Karpas-422 (cell line): ENCODE measurements at regions not wholly inside any gene's neighbourhood (a gene's known extent, or its start where the extent isn't known, plus 50 kb on each side); places are given as distances from the start of the nearest gene placed in this dataset.

Source experiments
- DNase-seq: peaks from one replicate; pipeline ENCODE4 v3.0.0-alpha.2; 2015
- H2AFZ ChIP-seq: fragments of 200-600 bp; sonication (generic); 2 replicates; pipeline ENCODE4 v1.6.1; 2014; ENCODE audit warnings: antibody characterized with exemption, low read length, mixed read lengths
- H3K27ac ChIP-seq: fragments of 200-600 bp; sonication (generic); 2 replicates; pipeline ENCODE4 v1.5.1; 2014; ENCODE audit warnings: mild to moderate bottlenecking, low read length, moderate library complexity
- H3K27me3 ChIP-seq: fragments of 200-600 bp; sonication (generic); 2 replicates; pipeline ENCODE4 v1.6.1; 2014; ENCODE audit warnings: low read length, mixed read lengths
- H3K36me3 ChIP-seq: fragments of 200-600 bp; sonication (generic); 2 replicates; pipeline ENCODE4 v1.6.1; 2014; ENCODE audit warnings: low read length, mixed read lengths; ENCODE audit not compliant: insufficient read depth
- H3K4me1 ChIP-seq: fragments of 200-600 bp; sonication (generic); 2 replicates; pipeline ENCODE4 v1.6.1; 2014; ENCODE audit warnings: mild to moderate bottlenecking, low read length, mixed read lengths
- H3K4me2 ChIP-seq: fragments of 200-600 bp; sonication (generic); 2 replicates; pipeline ENCODE4 v1.6.1; 2014; ENCODE audit warnings: low read length, low read depth, mild to moderate bottlenecking; ENCODE audit not compliant: poor library complexity, severe bottlenecking
- H3K4me3 ChIP-seq: fragments of 200-600 bp; sonication (generic); 2 replicates; pipeline ENCODE4 v1.5.1; 2014; ENCODE audit warnings: mild to moderate bottlenecking, antibody characterized with exemption, low read length, mixed read lengths
- H3K79me2 ChIP-seq: fragments of 200-600 bp; sonication (generic); 2 replicates; pipeline ENCODE4 v1.6.1; 2014; ENCODE audit warnings: mild to moderate bottlenecking, low read length, mixed read lengths
- H3K9ac ChIP-seq: fragments of 200-600 bp; sonication (generic); 2 replicates; pipeline ENCODE4 v1.6.0; 2014; ENCODE audit warnings: low read length
- H3K9me2 ChIP-seq: fragments of 200-600 bp; sonication (generic), shearing (Covaris generic); replicated peaks from 2 replicates; pipeline ENCODE4 v1.6.0; 2014; ENCODE audit warnings: mild to moderate bottlenecking, low read length, moderate library complexity; ENCODE audit not compliant: insufficient read depth
- H3K9me3 ChIP-seq: fragments of 300-700, 200-600 bp; sonication (generic); 2 replicates; pipeline ENCODE4 v1.6.1; 2014; ENCODE audit warnings: low read length, mixed read lengths
- H4K20me1 ChIP-seq: fragments of 200-600 bp; sonication (generic); 2 replicates; pipeline ENCODE4 v1.6.1; 2014; ENCODE audit warnings: mild to moderate bottlenecking, antibody characterized with exemption, low read length, low read depth; ENCODE audit not compliant: insufficient read depth

- H3K27me3 ChIP-seq, result no peaks in the 10 kb centered on the region
These were observed 597.2 kb upstream of the ZEB2 start for GRCh38 chr2:145116834-145117725.

GRCh38 chr2:145116056-145116455 lies 596.1 kb upstream of the ZEB2 start:
- Histone ChIP-seq H3K79me2 (no peaks in the 10 kb centered on the region), H3K9me2 (0 out of 2 replicates have a peak, but pooled peaks cover 3% of the 10 kb centered on the region), H3K4me3 (no peak overlapping the region), H2AFZ (no peak overlapping the region), H3K9me3 (no peaks in the 10 kb centered on the region), H3K4me1 (no peaks in the 10 kb centered on the region), H4K20me1 (no peaks in the 10 kb centered on the region), H3K27ac (no peak overlapping the region), H3K27me3 (no peaks in the 10 kb centered on the region), H3K9ac (no peak overlapping the region), H3K4me2 (no peak overlapping the region), H3K36me3 (no peaks in the 10 kb centered on the region)
- DNase-seq, result no peak

More at GRCh38 chr2:145116834-145117725, 597.2 kb upstream of the ZEB2 start:
- Histone ChIP-seq H3K4me1 (no peaks in the 10 kb centered on the region), H3K9me2 (0 out of 2 replicates have a peak, but pooled peaks cover 3% of the 10 kb centered on the region), H3K79me2 (no peaks in the 10 kb centered on the region), H3K4me3 (no peak overlapping the region), H3K4me2 (no peak overlapping the region), H3K9me3 (no peaks in the 10 kb centered on the region), H2AFZ (no peak overlapping the region), H3K27ac (no peak overlapping the region), H3K36me3 (no peaks in the 10 kb centered on the region), H4K20me1 (no peaks in the 10 kb centered on the region), H3K9ac (no peak overlapping the region)
- no peak for DNase-seq

GRCh38 chr2:145114726-145115125 lies 594.8 kb upstream of the ZEB2 start:
- H3K4me3 ChIP-seq, result no peak overlapping the region
- H3K9me2 ChIP-seq, result 0 out of 2 replicates have a peak, but pooled peaks cover 3% of the 10 kb centered on the region
- H3K4me2 ChIP-seq, result no peak overlapping the region
- H3K79me2 ChIP-seq, result no peaks in the 10 kb centered on the region
- no peaks in the 10 kb centered on the region for H3K4me1 ChIP-seq
- no peak overlapping the region for H3K27ac ChIP-seq
- H4K20me1 ChIP-seq, result no peaks in the 10 kb centered on the region
- no peak overlapping the region for H2AFZ ChIP-seq
- H3K27me3 ChIP-seq, result no peaks in the 10 kb centered on the region
- no peaks in the 10 kb centered on the region for H3K36me3 ChIP-seq
- H3K9me3 ChIP-seq, result no peaks in the 10 kb centered on the region
- DNase-seq, result no peak
- no peak overlapping the region for H3K9ac ChIP-seq

- DNase-seq, result no peak
- H3K36me3 ChIP-seq, result no peaks in the 10 kb centered on the region
These were observed 592.5 kb upstream of the ZEB2 start for GRCh38 chr2:145112467-145112866.

GRCh38 chr2:145110668-145111356 lies 590.9 kb upstream of the ZEB2 start:
- Histone ChIP-seq H3K36me3 (no peaks in the 10 kb centered on the region), H3K27me3 (no peaks in the 10 kb centered on the region), H3K79me2 (no peaks in the 10 kb centered on the region), H2AFZ (no peak overlapping the region), H3K4me3 (no peak overlapping the region), H3K4me1 (no peaks in the 10 kb centered on the region), H3K4me2 (no peak overlapping the region), H4K20me1 (no peaks in the 10 kb centered on the region), H3K9me2 (no peaks in the 10 kb centered on the region), H3K27ac (no peak overlapping the region), H3K9me3 (no peaks in the 10 kb centered on the region), H3K9ac (no peak overlapping the region)
- DNase-seq, result no peak

More at GRCh38 chr2:145112467-145112866, 592.5 kb upstream of the ZEB2 start:
- Histone ChIP-seq H3K79me2 (no peaks in the 10 kb centered on the region), H2AFZ (no peak overlapping the region), H4K20me1 (no peaks in the 10 kb centered on the region), H3K4me1 (no peaks in the 10 kb centered on the region), H3K9me2 (no peaks in the 10 kb centered on the region), H3K27me3 (no peaks in the 10 kb centered on the region), H3K27ac (no peak overlapping the region), H3K9me3 (no peaks in the 10 kb centered on the region), H3K4me2 (no peak overlapping the region), H3K9ac (no peak overlapping the region), H3K4me3 (no peak overlapping the region)

GRCh38 chr2:145108959-145109710 lies 589.2 kb upstream of the ZEB2 start:
- H4K20me1 ChIP-seq, result no peaks in the 10 kb centered on the region
- no peaks in the 10 kb centered on the region for H3K9me2 ChIP-seq
- no peak for DNase-seq
- H3K79me2 ChIP-seq, result no peaks in the 10 kb centered on the region
- H3K27ac ChIP-seq, result no peak overlapping the region
- no peaks in the 10 kb centered on the region for H3K36me3 ChIP-seq
- H3K4me1 ChIP-seq, result no peaks in the 10 kb centered on the region
- H3K9ac ChIP-seq, result no peak overlapping the region
- H3K27me3 ChIP-seq, result no peaks in the 10 kb centered on the region
- H3K4me2 ChIP-seq, result no peak overlapping the region
- no peaks in the 10 kb centered on the region for H3K9me3 ChIP-seq
- H2AFZ ChIP-seq, result no peak overlapping the region
- no peak overlapping the region for H3K4me3 ChIP-seq

GRCh38 chr2:145108361-145108778 lies 588.5 kb upstream of the ZEB2 start:
- Histone ChIP-seq H4K20me1 (no peaks in the 10 kb centered on the region), H3K27ac (no peak overlapping the region), H3K4me2 (no peak overlapping the region), H2AFZ (no peak overlapping the region), H3K9ac (no peak overlapping the region), H3K79me2 (no peaks in the 10 kb centered on the region), H3K4me1 (no peaks in the 10 kb centered on the region), H3K27me3 (no peaks in the 10 kb centered on the region), H3K36me3 (no peaks in the 10 kb centered on the region), H3K9me2 (no peaks in the 10 kb centered on the region), H3K9me3 (no peaks in the 10 kb centered on the region), H3K4me3 (no peak overlapping the region)
- DNase-seq, result no peak

GRCh38 chr2:145106293-145106692 lies 586.4 kb upstream of the ZEB2 start:
- no peak for DNase-seq
- Histone ChIP-seq H3K4me3 (no peak overlapping the region), H3K4me2 (no peak overlapping the region), H3K4me1 (no peaks in the 10 kb centered on the region), H3K9me2 (no peaks in the 10 kb centered on the region), H3K27ac (no peak overlapping the region), H3K36me3 (no peaks in the 10 kb centered on the region), H3K9ac (no peak overlapping the region), H2AFZ (no peak overlapping the region), H4K20me1 (no peaks in the 10 kb centered on the region), H3K79me2 (no peaks in the 10 kb centered on the region), H3K27me3 (no peaks in the 10 kb centered on the region), H3K9me3 (no peaks in the 10 kb centered on the region)
